ENCODE measurements at regions not wholly inside any gene's neighbourhood (a gene's known extent, or its start where the extent isn't known, plus 50 kb on each side); places are given as distances from the start of the nearest gene placed in this dataset.

DNA sequence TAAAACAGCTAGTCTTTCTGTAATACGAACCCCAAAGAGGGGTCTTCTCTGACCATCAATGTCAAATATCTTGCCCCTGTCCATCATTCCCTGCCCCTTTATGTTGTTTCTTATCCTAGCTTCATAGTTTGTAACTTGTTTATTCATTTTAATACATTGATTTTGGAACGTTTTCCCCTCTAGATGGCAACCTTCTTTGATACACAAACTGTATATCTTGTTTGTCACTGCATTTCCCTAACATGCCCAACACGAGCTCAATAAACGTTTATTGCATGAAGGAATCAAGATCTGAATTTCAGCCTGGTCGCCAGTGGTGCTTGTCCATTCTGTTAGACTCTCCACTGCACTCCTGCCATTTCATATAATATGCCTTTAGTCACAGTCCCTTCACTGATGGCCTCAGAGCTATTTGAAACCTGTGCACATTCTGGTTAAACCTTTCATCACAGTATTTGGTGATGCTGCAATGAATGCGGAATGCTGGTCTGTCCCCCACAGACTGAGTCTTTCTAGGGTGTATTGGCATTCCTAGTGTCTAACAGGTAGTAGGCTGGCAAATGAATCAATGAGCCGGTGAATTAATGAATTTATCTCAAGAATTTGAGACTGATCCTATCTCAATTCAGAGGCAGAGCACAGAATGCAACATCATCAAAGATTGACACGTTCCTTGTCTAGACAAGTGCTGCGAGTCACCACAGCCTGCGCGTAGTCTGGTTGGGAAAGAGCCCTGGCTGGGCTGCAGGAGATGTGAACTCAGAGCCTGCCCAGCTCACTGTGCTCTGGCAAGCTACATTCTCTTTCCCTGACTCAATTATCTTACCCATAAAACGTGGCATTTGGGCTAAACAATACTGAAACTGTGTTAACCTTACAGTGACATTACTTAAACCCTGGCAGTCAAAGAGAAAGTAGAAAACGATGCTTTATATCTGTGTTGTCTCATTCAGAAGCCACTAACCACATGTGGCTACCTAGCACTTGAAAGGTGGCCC is 55.2 kb upstream of the FRMD4A start:
- H3K4me2 ChIP-seq (ENCODE audit: low read length): no peak overlapping the region
- H4K20me1 ChIP-seq (ENCODE audit: control insufficient read depth, insufficient read depth, low read depth, low read length): no peaks in the 10 kb centered on the region
- no peaks in the 10 kb centered on the region for H3F3A ChIP-seq (ENCODE audit: control insufficient read depth, insufficient read depth)
- H3K27me3 ChIP-seq (ENCODE audit: control insufficient read depth, low read length): peaks cover 23% of the 10 kb centered on the region
- no peak overlapping the region for H3K4me3 ChIP-seq (ENCODE audit: low read length)
- no peak overlapping the region for H3K27ac ChIP-seq (ENCODE audit: low read depth, low read length)
- peaks cover 6% of the 10 kb centered on the region; the same call in 1 of the 2 replicates for H3K4me1 ChIP-seq (ENCODE audit: control insufficient read depth, low read length)
- no peaks in the 10 kb centered on the region for H3K36me3 ChIP-seq (ENCODE audit: control insufficient read depth, low read length)
- TF ChIP-seq EZH2phosphoT487 (IDR thresholded peaks at IDR 0.05; ENCODE audit: borderline replicate concordance, low read length): no peak
- TF ChIP-seq, protein P1, sequence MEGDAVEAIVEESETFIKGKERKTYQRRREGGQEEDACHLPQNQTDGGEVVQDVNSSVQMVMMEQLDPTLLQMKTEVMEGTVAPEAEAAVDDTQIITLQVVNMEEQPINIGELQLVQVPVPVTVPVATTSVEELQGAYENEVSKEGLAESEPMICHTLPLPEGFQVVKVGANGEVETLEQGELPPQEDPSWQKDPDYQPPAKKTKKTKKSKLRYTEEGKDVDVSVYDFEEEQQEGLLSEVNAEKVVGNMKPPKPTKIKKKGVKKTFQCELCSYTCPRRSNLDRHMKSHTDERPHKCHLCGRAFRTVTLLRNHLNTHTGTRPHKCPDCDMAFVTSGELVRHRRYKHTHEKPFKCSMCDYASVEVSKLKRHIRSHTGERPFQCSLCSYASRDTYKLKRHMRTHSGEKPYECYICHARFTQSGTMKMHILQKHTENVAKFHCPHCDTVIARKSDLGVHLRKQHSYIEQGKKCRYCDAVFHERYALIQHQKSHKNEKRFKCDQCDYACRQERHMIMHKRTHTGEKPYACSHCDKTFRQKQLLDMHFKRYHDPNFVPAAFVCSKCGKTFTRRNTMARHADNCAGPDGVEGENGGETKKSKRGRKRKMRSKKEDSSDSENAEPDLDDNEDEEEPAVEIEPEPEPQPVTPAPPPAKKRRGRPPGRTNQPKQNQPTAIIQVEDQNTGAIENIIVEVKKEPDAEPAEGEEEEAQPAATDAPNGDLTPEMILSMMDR (IDR thresholded peaks at IDR 0.05; ENCODE audit: low read depth, low read length, poor library complexity, severe bottlenecking): no peak
- H3K9me3 ChIP-seq (ENCODE audit: control insufficient read depth, insufficient read depth, low read length): no peaks in the 10 kb centered on the region
- H3K79me2 ChIP-seq (ENCODE audit: control insufficient read depth, low read length): no peaks in the 10 kb centered on the region
- no peaks in the 10 kb centered on the region for H3K9me2 ChIP-seq (replicated peaks; ENCODE audit: control insufficient read depth, low read length)

DNA sequence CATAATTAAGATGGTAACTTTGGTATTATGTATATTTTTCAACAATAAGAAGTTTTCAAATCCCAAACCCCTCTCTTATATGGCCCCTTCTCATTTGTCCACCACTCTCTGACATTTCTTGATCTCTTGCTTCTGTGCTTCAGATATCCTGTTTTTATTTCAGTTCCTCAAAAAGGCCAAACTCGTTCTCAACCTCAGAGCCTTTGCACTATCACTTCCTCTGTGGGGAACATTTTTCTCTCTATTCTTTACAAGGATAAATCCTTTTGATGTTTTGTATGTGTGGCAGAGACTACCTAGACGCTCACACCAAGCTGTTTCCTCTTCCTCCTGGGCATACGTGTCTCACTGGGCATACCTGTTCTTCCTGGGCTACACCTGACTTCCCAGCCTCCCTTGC is 54.2 kb upstream of the FRMD4A start:
- H3K79me2 ChIP-seq (ENCODE audit: control insufficient read depth, low read length): no peaks in the 10 kb centered on the region
- TF ChIP-seq EZH2phosphoT487 (IDR thresholded peaks at IDR 0.05; ENCODE audit: borderline replicate concordance, low read length): no peak
- TF ChIP-seq, protein P1 (IDR thresholded peaks at IDR 0.05; ENCODE audit: low read depth, low read length, poor library complexity, severe bottlenecking): no peak
- no peaks in the 10 kb centered on the region for H3K9me3 ChIP-seq (ENCODE audit: control insufficient read depth, insufficient read depth, low read length)
- no peak overlapping the region for H3K4me2 ChIP-seq (ENCODE audit: low read length)
- no peaks in the 10 kb centered on the region for H3K9me2 ChIP-seq (replicated peaks; ENCODE audit: control insufficient read depth, low read length)
- no peaks in the 10 kb centered on the region for H3F3A ChIP-seq (ENCODE audit: control insufficient read depth, insufficient read depth)
- H3K36me3 ChIP-seq (ENCODE audit: control insufficient read depth, low read length): no peaks in the 10 kb centered on the region
- H4K20me1 ChIP-seq (ENCODE audit: control insufficient read depth, insufficient read depth, low read depth, low read length): no peaks in the 10 kb centered on the region
- no peak overlapping the region for H3K27ac ChIP-seq (ENCODE audit: low read depth, low read length)
- H3K4me1 ChIP-seq (ENCODE audit: control insufficient read depth, low read length): peaks cover 6% of the 10 kb centered on the region; the same call in 1 of the 2 replicates
- no peak overlapping the region for H3K4me3 ChIP-seq (ENCODE audit: low read length)
- H3K27me3 ChIP-seq (ENCODE audit: control insufficient read depth, low read length): peaks cover 23% of the 10 kb centered on the region

DNA sequence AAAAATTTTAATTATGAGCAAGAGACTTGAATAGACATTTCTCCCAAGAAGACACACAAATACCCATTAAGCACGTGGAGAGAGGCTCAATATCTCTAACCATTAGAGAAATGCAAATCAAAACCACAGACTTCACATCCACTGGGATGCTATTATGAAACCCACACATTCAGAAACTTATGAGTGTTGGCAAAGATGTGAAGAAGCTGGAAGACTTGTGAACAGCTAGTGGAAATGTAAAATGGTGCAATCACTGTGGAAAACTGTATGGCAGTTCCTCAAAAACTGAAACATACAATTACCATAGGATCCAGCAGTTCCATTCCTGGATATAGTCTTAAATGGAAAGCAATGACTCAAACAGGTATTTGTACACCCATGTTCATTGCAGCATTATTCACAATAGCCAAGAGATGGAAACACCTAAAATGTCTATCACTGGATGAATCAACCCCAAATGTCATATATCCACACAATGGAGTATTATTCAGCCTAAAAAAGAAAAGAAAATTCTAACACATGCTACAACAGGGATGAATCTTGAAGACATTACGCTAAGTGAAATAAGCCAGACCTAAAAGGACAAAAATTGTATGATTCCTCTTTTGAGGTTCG is 53.5 kb upstream of the FRMD4A start:
- H3K79me2 ChIP-seq (ENCODE audit: control insufficient read depth, low read length): no peaks in the 10 kb centered on the region
- no peak overlapping the region for H3K27ac ChIP-seq (ENCODE audit: low read depth, low read length)
- H3F3A ChIP-seq (ENCODE audit: control insufficient read depth, insufficient read depth): no peaks in the 10 kb centered on the region
- no peak overlapping the region for H3K4me3 ChIP-seq (ENCODE audit: low read length)
- no peaks in the 10 kb centered on the region for H3K36me3 ChIP-seq (ENCODE audit: control insufficient read depth, low read length)
- H4K20me1 ChIP-seq (ENCODE audit: control insufficient read depth, insufficient read depth, low read depth, low read length): no peaks in the 10 kb centered on the region
- H3K4me2 ChIP-seq (ENCODE audit: low read length): no peak overlapping the region
- H3K27me3 ChIP-seq (ENCODE audit: control insufficient read depth, low read length): peaks cover 23% of the 10 kb centered on the region
- no peaks in the 10 kb centered on the region for H3K9me3 ChIP-seq (ENCODE audit: control insufficient read depth, insufficient read depth, low read length)
- H3K9me2 ChIP-seq (replicated peaks; ENCODE audit: control insufficient read depth, low read length): no peaks in the 10 kb centered on the region
- TF ChIP-seq, protein P1 (IDR thresholded peaks at IDR 0.05; ENCODE audit: low read depth, low read length, poor library complexity, severe bottlenecking): no peak
- no peak for TF ChIP-seq EZH2phosphoT487 (IDR thresholded peaks at IDR 0.05; ENCODE audit: borderline replicate concordance, low read length)
- H3K4me1 ChIP-seq (ENCODE audit: control insufficient read depth, low read length): peaks cover 6% of the 10 kb centered on the region; the same call in 1 of the 2 replicates
